ENCODE measurements at regions not wholly inside any gene's neighbourhood (a gene's known extent, or its start where the extent isn't known, plus 50 kb on each side); places are given as distances from the start of the nearest gene placed in this dataset.

- ChIA-PET POLR2A (ENCODE audit: unreplicated experiment) (no interaction called here), CTCF (no interaction called here)
- no peaks in the 10 kb centered on the region for H3K4me1 ChIP-seq (replicated peaks; ENCODE audit: insufficient read depth)
- H4K20me1 ChIP-seq (ENCODE audit: insufficient read depth), result no peaks in the 10 kb centered on the region
- no peak overlapping the region for H2AFZ ChIP-seq
- TF ChIP-seq CTCF (conservative IDR thresholded peaks at IDR 0.05) (no peak), EZH2 (IDR thresholded peaks at IDR 0.05; ENCODE audit: low read depth) (no peak)
- no peaks in the 10 kb centered on the region for H3K27me3 ChIP-seq (ENCODE audit: insufficient read depth, low read depth)
- no peak for DNase-seq
- H3F3A ChIP-seq (ENCODE audit: insufficient read depth, low read depth), result no peaks in the 10 kb centered on the region
- no peaks in the 10 kb centered on the region for H3K36me3 ChIP-seq (ENCODE audit: low read depth)
- H3K27ac ChIP-seq, result no peak overlapping the region
- H3K9me3 ChIP-seq (ENCODE audit: insufficient read depth, low read depth), result no peaks in the 10 kb centered on the region
- no peaks in the 10 kb centered on the region for H3K79me2 ChIP-seq (ENCODE audit: low read depth)
- H3K4me2 ChIP-seq, result no peak overlapping the region
- BruUV-seq (replicated peaks), result no TSS peak
- no peak overlapping the region for H3K4me3 ChIP-seq
- no peaks in the 10 kb centered on the region; the same call in 1 of the 2 replicates for H3K9me2 ChIP-seq (ENCODE audit: insufficient read depth)
- intact Hi-C loops (cut with micrococcal nuclease; ENCODE audit: unreplicated experiment), result no loop called here
Measured at GRCh38 chr13:84653915-84654534, 771.8 kb upstream of the SLITRK1 start.

- Histone ChIP-seq H3K36me3 (ENCODE audit: low read depth) (no peaks in the 10 kb centered on the region), H3K9me3 (ENCODE audit: insufficient read depth, low read depth) (no peaks in the 10 kb centered on the region), H3F3A (ENCODE audit: insufficient read depth, low read depth) (no peaks in the 10 kb centered on the region), H3K27me3 (ENCODE audit: insufficient read depth, low read depth) (no peaks in the 10 kb centered on the region), H3K9me2 (ENCODE audit: insufficient read depth) (no peaks in the 10 kb centered on the region), H3K4me2 (no peak overlapping the region), H3K4me1 (replicated peaks; ENCODE audit: insufficient read depth) (no peaks in the 10 kb centered on the region), H3K79me2 (ENCODE audit: low read depth) (no peaks in the 10 kb centered on the region), H3K27ac (no peak overlapping the region), H3K4me3 (no peak overlapping the region), H4K20me1 (ENCODE audit: insufficient read depth) (no peaks in the 10 kb centered on the region), H2AFZ (no peak overlapping the region)
- POLR2A ChIA-PET (ENCODE audit: unreplicated experiment), result no interaction called here
- no peak for TF ChIP-seq CTCF (conservative IDR thresholded peaks at IDR 0.05)
- no peak for TF ChIP-seq EZH2 (IDR thresholded peaks at IDR 0.05; ENCODE audit: low read depth)
- intact Hi-C loops (cut with micrococcal nuclease; ENCODE audit: unreplicated experiment), result no loop called here
- no peak for DNase-seq
- BruUV-seq (replicated peaks), result no TSS peak
- CTCF ChIA-PET, result no interaction called here
Measured at GRCh38 chr13:84651705-84652104, 769.4 kb upstream of the SLITRK1 start.

- Histone ChIP-seq H3K36me3 (ENCODE audit: low read depth) (no peaks in the 10 kb centered on the region), H3K9me3 (ENCODE audit: insufficient read depth, low read depth) (no peaks in the 10 kb centered on the region), H3K27ac (no peak overlapping the region), H3K27me3 (ENCODE audit: insufficient read depth, low read depth) (no peaks in the 10 kb centered on the region), H4K20me1 (ENCODE audit: insufficient read depth) (no peaks in the 10 kb centered on the region), H3K4me1 (replicated peaks; ENCODE audit: insufficient read depth) (no peaks in the 10 kb centered on the region), H3K4me2 (no peak overlapping the region), H2AFZ (no peak overlapping the region), H3F3A (ENCODE audit: insufficient read depth, low read depth) (no peaks in the 10 kb centered on the region), H3K9me2 (ENCODE audit: insufficient read depth) (no peaks in the 10 kb centered on the region), H3K79me2 (ENCODE audit: low read depth) (no peaks in the 10 kb centered on the region), H3K4me3 (no peak overlapping the region)
- CTCF ChIA-PET, result no interaction called here
- POLR2A ChIA-PET (ENCODE audit: unreplicated experiment), result no interaction called here
- TF ChIP-seq EZH2 (IDR thresholded peaks at IDR 0.05; ENCODE audit: low read depth) (no peak), CTCF (conservative IDR thresholded peaks at IDR 0.05) (no peak)
- no TSS peak for BruUV-seq (replicated peaks)
- peak in 1 of 2 experiments; percentile 2 for DNase-seq
- intact Hi-C loops (cut with micrococcal nuclease; ENCODE audit: unreplicated experiment), result no loop called here
Measured at GRCh38 chr13:84651288-84651687, 769.0 kb upstream of the SLITRK1 start.

Measured in PC-9 (cell line).